Keratinocyte (primary cell): ENCODE measurements at regions not wholly inside any gene's neighbourhood (a gene's known extent, or its start where the extent isn't known, plus 50 kb on each side); places are given as distances from the start of the nearest gene placed in this dataset.

Source experiments
- CTCF ChIP-seq, 3 experiments: IDR thresholded peaks in 1 of 3; conservative IDR thresholded peaks in 1 of 3; optimal IDR thresholded peaks in 1 of 3; 2 replicates in 2 of 3; 3 replicates in 1 of 3; pipeline versions ENCODE3 to v1.5.1; 2011; ENCODE audit warnings: low read length in 3 of 3, mild to moderate bottlenecking in 3 of 3, moderate library complexity in 2 of 3, control low read depth in 1 of 3, inconsistent platforms in 1 of 3; ENCODE audit not compliant: insufficient read depth in 2 of 3; ENCODE audit errors: extremely low read depth in 1 of 3
- EZH2 ChIP-seq: IDR thresholded peaks from one replicate; pipeline ENCODE4 v1.6.1; 2012; ENCODE audit warnings: inconsistent platforms, mild to moderate bottlenecking, low read length, moderate library complexity

DNA sequence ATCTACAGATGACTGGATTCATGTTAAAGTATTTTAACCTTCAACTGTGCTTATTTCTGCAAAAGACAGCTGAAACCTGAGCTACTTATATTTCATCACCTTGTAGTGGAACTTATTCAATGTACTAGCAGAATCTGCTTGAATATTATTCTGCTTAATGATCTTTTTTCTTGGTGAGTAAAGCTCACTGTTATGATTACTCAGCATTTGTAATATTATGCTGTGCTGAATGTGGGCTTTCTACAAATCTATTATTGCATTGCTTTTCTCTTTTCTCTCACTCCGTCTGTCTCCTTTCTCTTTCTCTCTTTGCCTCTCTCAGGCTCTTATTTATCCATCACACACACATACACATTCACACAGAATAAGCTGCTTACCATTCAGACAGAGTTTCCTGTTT, 98.7 kb upstream of the TMEM196 start:
- no peak for TF ChIP-seq CTCF (optimal IDR thresholded peaks at IDR 0.05 in 1 of 3, IDR thresholded peaks at IDR 0.05 in 1 of 3, conservative IDR thresholded peaks at IDR 0.05 in 1 of 3; ENCODE audit: extremely low read depth in 1 of 3, insufficient read depth in 2 of 3, low read length in 3 of 3)
- no peak for TF ChIP-seq EZH2
